ENCODE measurements at regions not wholly inside any gene's neighbourhood (a gene's known extent, or its start where the extent isn't known, plus 50 kb on each side); places are given as distances from the start of the nearest gene placed in this dataset.

- no peak overlapping the region for H3K27ac ChIP-seq (replicated peaks)
- H3K4me3 ChIP-seq (replicated peaks; ENCODE audit: insufficient read depth, low read length), result no peak overlapping the region
- H3K27me3 ChIP-seq (ENCODE audit: insufficient read depth, poor library complexity, severe bottlenecking), result no peaks in the 10 kb centered on the region
- no peak for DNase-seq (ENCODE audit: low read depth in 1 of 2, low spot score in 1 of 2)
- TF ChIP-seq GABPA (IDR thresholded peaks at IDR 0.05; ENCODE audit: low read depth) (no peak), SPI1 (IDR thresholded peaks at IDR 0.05; ENCODE audit: borderline replicate concordance, low read depth) (no peak), CTCF (IDR thresholded peaks at IDR 0.05; ENCODE audit: insufficient read depth, low read length) (no peak), POLR2AphosphoS5 (IDR thresholded peaks at IDR 0.05; ENCODE audit: low read depth) (no peak)
- TF ChIP-seq, protein P1, sequence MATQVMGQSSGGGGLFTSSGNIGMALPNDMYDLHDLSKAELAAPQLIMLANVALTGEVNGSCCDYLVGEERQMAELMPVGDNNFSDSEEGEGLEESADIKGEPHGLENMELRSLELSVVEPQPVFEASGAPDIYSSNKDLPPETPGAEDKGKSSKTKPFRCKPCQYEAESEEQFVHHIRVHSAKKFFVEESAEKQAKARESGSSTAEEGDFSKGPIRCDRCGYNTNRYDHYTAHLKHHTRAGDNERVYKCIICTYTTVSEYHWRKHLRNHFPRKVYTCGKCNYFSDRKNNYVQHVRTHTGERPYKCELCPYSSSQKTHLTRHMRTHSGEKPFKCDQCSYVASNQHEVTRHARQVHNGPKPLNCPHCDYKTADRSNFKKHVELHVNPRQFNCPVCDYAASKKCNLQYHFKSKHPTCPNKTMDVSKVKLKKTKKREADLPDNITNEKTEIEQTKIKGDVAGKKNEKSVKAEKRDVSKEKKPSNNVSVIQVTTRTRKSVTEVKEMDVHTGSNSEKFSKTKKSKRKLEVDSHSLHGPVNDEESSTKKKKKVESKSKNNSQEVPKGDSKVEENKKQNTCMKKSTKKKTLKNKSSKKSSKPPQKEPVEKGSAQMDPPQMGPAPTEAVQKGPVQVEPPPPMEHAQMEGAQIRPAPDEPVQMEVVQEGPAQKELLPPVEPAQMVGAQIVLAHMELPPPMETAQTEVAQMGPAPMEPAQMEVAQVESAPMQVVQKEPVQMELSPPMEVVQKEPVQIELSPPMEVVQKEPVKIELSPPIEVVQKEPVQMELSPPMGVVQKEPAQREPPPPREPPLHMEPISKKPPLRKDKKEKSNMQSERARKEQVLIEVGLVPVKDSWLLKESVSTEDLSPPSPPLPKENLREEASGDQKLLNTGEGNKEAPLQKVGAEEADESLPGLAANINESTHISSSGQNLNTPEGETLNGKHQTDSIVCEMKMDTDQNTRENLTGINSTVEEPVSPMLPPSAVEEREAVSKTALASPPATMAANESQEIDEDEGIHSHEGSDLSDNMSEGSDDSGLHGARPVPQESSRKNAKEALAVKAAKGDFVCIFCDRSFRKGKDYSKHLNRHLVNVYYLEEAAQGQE (IDR thresholded peaks at IDR 0.05; ENCODE audit: insufficient replicate concordance, low read depth), result no peak
Measured at GRCh38 chr2:107282135-107282534, 396.2 kb upstream of the ST6GAL2 start.

GRCh38 chr2:107285621-107286299 is 399.8 kb upstream of the ST6GAL2 start:
- TF ChIP-seq SPI1 (IDR thresholded peaks at IDR 0.05; ENCODE audit: borderline replicate concordance, low read depth), result no peak
- no peak for DNase-seq (ENCODE audit: low read depth in 1 of 2, low spot score in 1 of 2)
- Histone ChIP-seq H3K4me3 (replicated peaks; ENCODE audit: insufficient read depth, low read length) (no peak overlapping the region), H3K27ac (replicated peaks) (no peak overlapping the region), H3K27me3 (ENCODE audit: insufficient read depth, poor library complexity, severe bottlenecking) (no peaks in the 10 kb centered on the region)

- no peak overlapping the region for H3K27ac ChIP-seq (replicated peaks)
- TF ChIP-seq SPI1 (IDR thresholded peaks at IDR 0.05; ENCODE audit: borderline replicate concordance, low read depth) (no peak), POLR2AphosphoS5 (IDR thresholded peaks at IDR 0.05; ENCODE audit: low read depth) (no peak)
- no peaks in the 10 kb centered on the region for H3K27me3 ChIP-seq (ENCODE audit: insufficient read depth, poor library complexity, severe bottlenecking)
- no peak overlapping the region for H3K4me3 ChIP-seq (replicated peaks; ENCODE audit: insufficient read depth, low read length)
- DNase-seq (ENCODE audit: low read depth in 1 of 2, low spot score in 1 of 2), result no peak
Measured at GRCh38 chr2:107290041-107290440, 404.1 kb upstream of the ST6GAL2 start.

DNA sequence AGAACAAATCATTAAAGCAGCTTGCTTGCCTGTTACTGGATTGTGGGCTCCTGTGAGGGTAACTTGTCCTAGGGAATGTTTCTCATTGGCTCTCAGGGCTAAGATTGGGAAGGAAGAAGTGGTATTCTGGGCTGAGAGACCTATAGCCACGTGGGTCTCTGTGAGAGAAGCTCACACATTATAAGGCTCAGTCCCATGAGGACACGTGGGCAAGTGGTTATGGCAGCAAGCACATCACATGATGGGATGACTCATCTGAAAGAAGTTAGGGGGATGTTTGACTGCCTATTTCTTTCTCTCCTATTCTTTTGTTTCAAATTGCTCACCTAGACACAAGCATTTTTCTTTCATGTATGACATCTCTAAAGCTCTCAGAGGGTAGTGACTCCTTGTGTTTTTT is 418.0 kb upstream of the ST6GAL2 start:
- no peak overlapping the region for H3K27ac ChIP-seq (replicated peaks)
- H3K4me3 ChIP-seq (replicated peaks; ENCODE audit: insufficient read depth, low read length), result no peak overlapping the region
- H3K27me3 ChIP-seq (ENCODE audit: insufficient read depth, poor library complexity, severe bottlenecking), result no peaks in the 10 kb centered on the region
- no peak for DNase-seq (ENCODE audit: low read depth in 1 of 2, low spot score in 1 of 2)
- TF ChIP-seq POLR2AphosphoS5 (IDR thresholded peaks at IDR 0.05; ENCODE audit: low read depth), result no peak
- no peak for TF ChIP-seq CTCF (IDR thresholded peaks at IDR 0.05; ENCODE audit: insufficient read depth, low read length)
- TF ChIP-seq, protein P1 (IDR thresholded peaks at IDR 0.05; ENCODE audit: insufficient replicate concordance, low read depth), result no peak
- no peak for TF ChIP-seq SPI1 (IDR thresholded peaks at IDR 0.05; ENCODE audit: borderline replicate concordance, low read depth)
- TF ChIP-seq GABPA (IDR thresholded peaks at IDR 0.05; ENCODE audit: low read depth), result no peak

DNA sequence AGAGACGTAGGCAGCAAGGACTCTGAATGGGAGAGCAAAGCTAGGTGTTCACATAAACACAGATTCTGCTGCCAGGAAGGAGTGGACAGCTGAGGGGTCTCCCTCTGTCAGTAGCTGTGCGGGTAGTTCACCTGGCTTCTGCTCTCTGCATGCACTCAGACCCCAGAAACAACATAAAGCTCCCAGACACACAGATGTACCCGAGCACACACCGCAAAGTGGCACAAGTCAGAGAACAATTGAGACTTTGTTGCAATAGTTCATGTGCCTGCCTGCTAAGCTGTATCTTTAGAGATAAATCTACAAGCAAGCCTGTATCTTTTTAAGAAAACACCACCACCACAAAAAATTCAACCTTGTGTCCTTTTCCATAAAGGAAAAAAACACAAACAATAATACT is 420.0 kb upstream of the ST6GAL2 start:
- no peaks in the 10 kb centered on the region for H3K27me3 ChIP-seq (ENCODE audit: insufficient read depth, poor library complexity, severe bottlenecking)
- H3K4me3 ChIP-seq (replicated peaks; ENCODE audit: insufficient read depth, low read length), result no peak overlapping the region
- DNase-seq (ENCODE audit: low read depth in 1 of 2, low spot score in 1 of 2), result no peak
- H3K27ac ChIP-seq (replicated peaks), result no peak overlapping the region
- TF ChIP-seq GABPA (IDR thresholded peaks at IDR 0.05; ENCODE audit: low read depth) (no peak), SPI1 (IDR thresholded peaks at IDR 0.05; ENCODE audit: borderline replicate concordance, low read depth) (no peak), POLR2AphosphoS5 (IDR thresholded peaks at IDR 0.05; ENCODE audit: low read depth) (no peak), CTCF (IDR thresholded peaks at IDR 0.05; ENCODE audit: insufficient read depth, low read length) (no peak)
- TF ChIP-seq, protein P1 (IDR thresholded peaks at IDR 0.05; ENCODE audit: insufficient replicate concordance, low read depth), result no peak

All from HL-60 (cell line).